Body of pancreas (tissue), 4 donors: ENCODE measurements at regions not wholly inside any gene's neighbourhood (a gene's known extent, or its start where the extent isn't known, plus 50 kb on each side); places are given as distances from the start of the nearest gene placed in this dataset.

Experiments
- ATAC-seq: fragments of 150-250 bp; one replicate; pipeline ENCODE4 v1.9.1; 2016
- DNase-seq, 4 donors: peaks; one replicate each; pipeline ENCODE4 v3.0.0-alpha.2; 2019
- H3K27ac ChIP-seq, 4 donors: fragments of 200-600 bp; sonication (generic); 1 replicate in 3 of 4; 2 replicates in 1 of 4; pipeline versions ENCODE4 v1.5.1 to v1.6.1; 2016 to 2019; ENCODE audit warnings: mild to moderate bottlenecking in 1 of 4, mixed read lengths in 1 of 4, moderate library complexity in 1 of 4
- H3K27me3 ChIP-seq, 2 donors: fragments of 200-600 bp; sonication (generic); one replicate each; pipeline ENCODE4 v1.6.0; 2016; ENCODE audit warnings: mild to moderate bottlenecking in 1 of 2
- H3K36me3 ChIP-seq, 2 donors: fragments of 200-600 bp; sonication (generic); replicated peaks in 1 of 2; 2 replicates each; pipeline ENCODE4 v1.5.1; 2016; ENCODE audit warnings: low read depth in 2 of 2; ENCODE audit not compliant: insufficient read depth in 1 of 2
- H3K4me1 ChIP-seq: fragments of 200-600 bp; sonication (generic); one replicate; pipeline ENCODE4 v1.6.0; 2016
- H3K4me3 ChIP-seq, 2 donors: fragments of 200-600 bp; sonication (generic); 1 replicate in 1 of 2; 2 replicates in 1 of 2; pipeline ENCODE4 v1.5.1; 2016 to 2019
- H3K9me3 ChIP-seq, 3 donors: fragments of 200-600 bp; sonication (generic); 1 replicate in 2 of 3; 2 replicates in 1 of 3; pipeline ENCODE4 v1.5.1; 2016
- POLR2A ChIP-seq, 3 donors: fragments of 450-650 bp; IDR thresholded peaks; one replicate each; pipeline ENCODE4 v1.6.1; 2016; ENCODE audit warnings: antibody characterized with exemption in 3 of 3, mild to moderate bottlenecking in 2 of 3
- WGBS, 2 donors: methylation state at CpG; one replicate each; pipeline ENCODE4 v1.1.5; 2017; 5-methylcytosine and 5-hydroxymethylcytosine counted together
- intact Hi-C: fragments of 100-400 bp; cut with DNase I; formaldehyde crosslinking; loops from one replicate; pipeline ENCODE4 v1.15.1; 2023
- TF ChIP-seq, protein P1 (sequence below), 7 experiments: fragments of 450-650 bp in 4 of 7; fragments of 200-600 bp in 3 of 7; sonication (generic) in 3 of 7; IDR thresholded peaks; one replicate each; pipeline ENCODE4 v1.5.1; 2016 to 2019; ENCODE audit warnings: antibody characterized with exemption in 7 of 7

DNA sequence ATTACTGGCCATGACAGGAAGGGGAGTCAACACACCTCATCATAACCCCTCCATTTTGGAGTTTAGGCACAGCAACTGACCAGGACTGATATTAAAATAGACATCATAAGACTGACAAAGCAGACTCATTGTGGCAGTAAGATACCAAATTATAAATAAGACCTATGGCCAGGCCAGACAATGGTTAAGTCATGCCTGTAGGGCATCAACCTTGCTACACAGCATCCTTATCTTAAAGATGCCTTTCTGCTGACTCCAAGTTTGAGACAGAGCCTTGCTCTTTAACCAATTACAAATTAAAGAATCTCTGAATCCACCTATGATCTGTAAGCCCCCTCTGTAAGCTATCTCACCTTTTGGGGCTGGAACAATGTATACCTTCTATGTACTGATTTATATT, 65.5 kb downstream of the VCX2 start:
- H3K27me3 ChIP-seq: no peaks in the 10 kb centered on the region
- H3K4me3 ChIP-seq: no peak overlapping the region
- H3K36me3 ChIP-seq: no peaks in the 10 kb centered on the region
- intact Hi-C loops: no loop called here
- no peaks in the 10 kb centered on the region for H3K4me1 ChIP-seq
- no peak overlapping the region for H3K27ac ChIP-seq
- ATAC-seq: no peak
- no peaks in the 10 kb centered on the region for H3K9me3 ChIP-seq
- no peak for DNase-seq
- TF ChIP-seq POLR2A (IDR thresholded peaks at IDR 0.05): no peak
- TF ChIP-seq, protein P1, sequence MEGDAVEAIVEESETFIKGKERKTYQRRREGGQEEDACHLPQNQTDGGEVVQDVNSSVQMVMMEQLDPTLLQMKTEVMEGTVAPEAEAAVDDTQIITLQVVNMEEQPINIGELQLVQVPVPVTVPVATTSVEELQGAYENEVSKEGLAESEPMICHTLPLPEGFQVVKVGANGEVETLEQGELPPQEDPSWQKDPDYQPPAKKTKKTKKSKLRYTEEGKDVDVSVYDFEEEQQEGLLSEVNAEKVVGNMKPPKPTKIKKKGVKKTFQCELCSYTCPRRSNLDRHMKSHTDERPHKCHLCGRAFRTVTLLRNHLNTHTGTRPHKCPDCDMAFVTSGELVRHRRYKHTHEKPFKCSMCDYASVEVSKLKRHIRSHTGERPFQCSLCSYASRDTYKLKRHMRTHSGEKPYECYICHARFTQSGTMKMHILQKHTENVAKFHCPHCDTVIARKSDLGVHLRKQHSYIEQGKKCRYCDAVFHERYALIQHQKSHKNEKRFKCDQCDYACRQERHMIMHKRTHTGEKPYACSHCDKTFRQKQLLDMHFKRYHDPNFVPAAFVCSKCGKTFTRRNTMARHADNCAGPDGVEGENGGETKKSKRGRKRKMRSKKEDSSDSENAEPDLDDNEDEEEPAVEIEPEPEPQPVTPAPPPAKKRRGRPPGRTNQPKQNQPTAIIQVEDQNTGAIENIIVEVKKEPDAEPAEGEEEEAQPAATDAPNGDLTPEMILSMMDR (IDR thresholded peaks at IDR 0.05): no peak

DNA sequence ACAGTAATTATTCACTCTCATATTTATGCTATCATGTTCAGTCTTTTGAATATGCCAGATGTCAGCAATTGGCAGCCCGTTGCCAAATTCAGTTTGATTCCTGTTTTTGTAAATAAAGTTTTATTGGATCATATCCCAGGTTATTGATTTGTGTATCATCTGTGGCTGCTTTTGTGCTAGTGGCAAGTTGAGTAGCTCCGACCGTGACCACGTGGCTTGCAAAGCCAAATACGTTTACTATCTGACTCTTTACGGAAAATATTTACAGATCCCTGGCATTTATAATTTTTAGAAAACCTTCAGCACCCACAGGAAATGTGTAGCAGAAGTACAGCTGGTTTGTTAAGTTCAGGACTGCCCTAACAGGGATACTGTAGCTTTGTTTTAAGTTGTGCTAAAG, 67.4 kb downstream of the VCX2 start:
- no peaks in the 10 kb centered on the region for H3K36me3 ChIP-seq
- TF ChIP-seq, protein P1 (IDR thresholded peaks at IDR 0.05): no peak
- no peak for TF ChIP-seq POLR2A (IDR thresholded peaks at IDR 0.05)
- intact Hi-C loops: no loop called here
- no peaks in the 10 kb centered on the region for H3K9me3 ChIP-seq
- WGBS, 2 donors: 51 to 70% methylated on average over 6 of the region's 6 CpGs
- no peak overlapping the region for H3K27ac ChIP-seq
- H3K27me3 ChIP-seq: no peaks in the 10 kb centered on the region
- ATAC-seq: no peak
- no peak for DNase-seq
- H3K4me1 ChIP-seq: no peaks in the 10 kb centered on the region
- H3K4me3 ChIP-seq: no peak overlapping the region

DNA sequence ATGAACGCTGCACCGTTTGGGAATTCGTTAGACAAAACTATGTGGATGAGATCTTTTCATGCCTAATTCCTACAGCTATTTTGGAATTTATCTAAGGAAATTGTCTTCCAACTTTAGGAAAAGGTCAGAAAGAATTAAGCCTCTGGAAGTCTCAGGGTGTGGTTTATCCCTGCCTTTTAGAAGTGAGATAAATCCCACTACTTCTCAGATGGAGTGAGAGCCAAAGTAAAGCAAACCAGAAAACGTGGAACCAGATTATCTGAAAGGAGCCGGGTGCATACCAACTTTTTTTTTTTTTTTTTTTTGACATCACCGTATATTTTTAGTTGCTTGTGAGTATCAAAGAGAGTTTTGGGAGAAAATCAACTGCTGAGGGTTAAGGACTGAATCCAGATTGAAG, 79.6 kb downstream of the VCX2 start:
- 62 to 66% methylated on average over 6 of the region's 6 CpGs for WGBS, 2 donors
- no peaks in the 10 kb centered on the region for H3K9me3 ChIP-seq
- DNase-seq (no peak), ATAC-seq (no peak)
- H3K27me3 ChIP-seq: no peaks in the 10 kb centered on the region
- H3K4me1 ChIP-seq: no peaks in the 10 kb centered on the region
- TF ChIP-seq, protein P1 (IDR thresholded peaks at IDR 0.05): no peak
- TF ChIP-seq POLR2A (IDR thresholded peaks at IDR 0.05): no peak
- no peak overlapping the region for H3K4me3 ChIP-seq
- intact Hi-C loops: no loop called here
- H3K36me3 ChIP-seq: no peaks in the 10 kb centered on the region
- no peak overlapping the region for H3K27ac ChIP-seq

DNA sequence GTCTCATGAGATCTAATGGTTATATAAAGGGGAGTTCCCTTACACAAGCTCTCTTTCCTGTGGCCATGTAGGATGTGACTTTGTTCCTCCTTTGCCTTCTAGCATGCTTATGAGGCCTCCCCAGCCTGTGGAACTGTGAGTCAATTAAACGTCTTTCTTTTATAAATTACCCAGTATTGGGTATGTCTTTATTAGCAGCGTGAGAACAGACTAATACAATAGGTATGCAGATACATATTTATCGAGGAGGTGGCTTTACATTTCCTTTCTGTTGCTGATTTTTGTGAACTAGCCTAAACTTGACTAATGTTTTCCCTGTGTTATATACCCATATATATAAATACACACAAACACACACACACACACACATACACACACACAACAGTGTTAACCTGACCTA, 80.2 kb downstream of the VCX2 start:
- no peak for DNase-seq
- Histone ChIP-seq H3K27me3 (no peaks in the 10 kb centered on the region), H3K36me3 (no peaks in the 10 kb centered on the region), H3K27ac (no peak overlapping the region), H3K9me3 (no peaks in the 10 kb centered on the region), H3K4me3 (no peak overlapping the region), H3K4me1 (no peaks in the 10 kb centered on the region)
- no peak for TF ChIP-seq POLR2A (IDR thresholded peaks at IDR 0.05)
- TF ChIP-seq, protein P1 (IDR thresholded peaks at IDR 0.05): no peak
- intact Hi-C loops: no loop called here
- WGBS, 2 donors: 67 to 75% methylated on average over 3 of the region's 3 CpGs
- ATAC-seq: no peak

DNA sequence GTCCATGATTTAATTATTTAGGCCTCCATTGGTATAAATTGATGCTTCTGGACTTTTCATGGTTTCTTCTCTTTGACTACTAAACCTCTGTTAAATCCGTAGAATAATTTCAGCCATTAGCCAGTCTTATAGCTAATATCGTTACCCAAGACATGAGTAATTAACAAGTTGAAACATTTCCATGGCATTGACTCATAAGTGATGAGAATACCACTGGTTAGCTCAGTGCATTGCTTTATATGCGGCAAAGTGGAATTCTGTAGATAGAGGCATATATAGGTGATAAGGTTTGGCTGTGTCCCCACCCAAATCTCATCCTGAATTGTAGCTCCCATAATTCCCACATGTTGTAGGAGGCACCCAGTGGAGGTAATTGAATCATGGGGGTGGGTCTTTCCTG, 80.6 kb downstream of the VCX2 start:
- H3K36me3 ChIP-seq: no peaks in the 10 kb centered on the region
- no peaks in the 10 kb centered on the region for H3K4me1 ChIP-seq
- TF ChIP-seq POLR2A (IDR thresholded peaks at IDR 0.05): no peak
- TF ChIP-seq, protein P1 (IDR thresholded peaks at IDR 0.05): no peak
- intact Hi-C loops: no loop called here
- no peak overlapping the region for H3K4me3 ChIP-seq
- DNase-seq (no peak), ATAC-seq (no peak)
- H3K27me3 ChIP-seq: no peaks in the 10 kb centered on the region
- no peaks in the 10 kb centered on the region for H3K9me3 ChIP-seq
- 96 to 100% methylated on average over 3 of the region's 3 CpGs for WGBS, 2 donors
- H3K27ac ChIP-seq: no peak overlapping the region
